WTC11 (cell line): ENCODE measurements at regions not wholly inside any gene's neighbourhood (a gene's known extent, or its start where the extent isn't known, plus 50 kb on each side); places are given as distances from the start of the nearest gene placed in this dataset.

Experiments
- ATF6 ChIP-seq: sonication (generic); formaldehyde crosslinking; IDR thresholded peaks from 2 replicates; pipeline ENCODE4 v1.8.1; 2023; ENCODE audit warnings: mild to moderate bottlenecking, missing genetic modification reagents
- CTCF ChIP-seq: fragments of 200-600 bp; IDR thresholded peaks from 2 replicates; pipeline ENCODE4 v1.8.0; 2022; ENCODE audit warnings: antibody characterized with exemption
- E2F1 ChIP-seq: sonication (generic); formaldehyde crosslinking; IDR thresholded peaks from 2 replicates; pipeline ENCODE4 v1.8.0; 2022; ENCODE audit warnings: mild to moderate bottlenecking, missing genetic modification reagents
- MAX ChIP-seq: sonication (generic); formaldehyde crosslinking; IDR thresholded peaks from 2 replicates; pipeline ENCODE4 v1.8.0; 2022; ENCODE audit warnings: mild to moderate bottlenecking, missing genetic modification reagents
- MLX ChIP-seq: sonication (generic); formaldehyde crosslinking; IDR thresholded peaks from 2 replicates; pipeline ENCODE4 v1.8.1; 2023; ENCODE audit warnings: mild to moderate bottlenecking, missing genetic modification reagents, moderate library complexity
- RELA ChIP-seq: sonication (generic); formaldehyde crosslinking; IDR thresholded peaks from 2 replicates; pipeline ENCODE4 v1.8.1; 2022; ENCODE audit warnings: missing genetic modification reagents, mild to moderate bottlenecking, borderline replicate concordance
- SP1 ChIP-seq: sonication (generic); formaldehyde crosslinking; conservative IDR thresholded peaks from 2 replicates; pipeline ENCODE4 v1.8.1; 2022; ENCODE audit warnings: missing genetic modification reagents
- USF1 ChIP-seq: sonication (generic); formaldehyde crosslinking; IDR thresholded peaks from 2 replicates; pipeline ENCODE4 v1.8.0; 2022; ENCODE audit warnings: mild to moderate bottlenecking, missing genetic modification reagents

GRCh38 chr2:150100336-150100735, 387.1 kb downstream of the RND3 start:
- TF ChIP-seq MAX (CRISPR knock-in tag) (no peak), E2F1 (CRISPR knock-in tag) (no peak), RELA (no peak), CTCF (no peak), MLX (CRISPR knock-in tag) (no peak), SP1 (CRISPR knock-in tag) (no peak), ATF6 (CRISPR knock-in tag) (no peak), USF1 (CRISPR knock-in tag) (no peak)
